Memory B cell (primary cell): ENCODE measurements at regions not wholly inside any gene's neighbourhood (a gene's known extent, or its start where the extent isn't known, plus 50 kb on each side); places are given as distances from the start of the nearest gene placed in this dataset.

Experiments used
- ATAC-seq: fragments of 150-1000 bp; cut with Tn5 transposase; 2 replicates; pipeline ENCODE4 v1.10.0; 2021; ENCODE audit warnings: low read depth, mild to moderate bottlenecking, moderate library complexity
- DNase-seq, 2 donors: peaks; one replicate each; pipeline ENCODE4 v3.0.0; 2022; ENCODE audit warnings: low spot score in 2 of 2
- H3K27ac Mint-ChIP-seq: one replicate; pipeline ENCODE4 v1.8.0; 2022; ENCODE audit warnings: mild to moderate bottlenecking, moderate library complexity, mixed read lengths
- H3K27me3 Mint-ChIP-seq: one replicate; pipeline ENCODE4 v1.8.0; 2022; ENCODE audit warnings: mixed read lengths
- H3K36me3 Mint-ChIP-seq: one replicate; pipeline ENCODE4 v1.8.0; 2022; ENCODE audit warnings: mild to moderate bottlenecking, mixed read lengths
- H3K4me1 Mint-ChIP-seq: one replicate; pipeline ENCODE4 v1.8.0; 2022; ENCODE audit warnings: mixed read lengths
- H3K4me3 Mint-ChIP-seq: one replicate; pipeline ENCODE4 v1.8.0; 2022; ENCODE audit warnings: mild to moderate bottlenecking, moderate library complexity, mixed read lengths
- H3K9me3 Mint-ChIP-seq: one replicate; pipeline ENCODE4 v1.8.0; 2022; ENCODE audit warnings: mixed read lengths

DNA sequence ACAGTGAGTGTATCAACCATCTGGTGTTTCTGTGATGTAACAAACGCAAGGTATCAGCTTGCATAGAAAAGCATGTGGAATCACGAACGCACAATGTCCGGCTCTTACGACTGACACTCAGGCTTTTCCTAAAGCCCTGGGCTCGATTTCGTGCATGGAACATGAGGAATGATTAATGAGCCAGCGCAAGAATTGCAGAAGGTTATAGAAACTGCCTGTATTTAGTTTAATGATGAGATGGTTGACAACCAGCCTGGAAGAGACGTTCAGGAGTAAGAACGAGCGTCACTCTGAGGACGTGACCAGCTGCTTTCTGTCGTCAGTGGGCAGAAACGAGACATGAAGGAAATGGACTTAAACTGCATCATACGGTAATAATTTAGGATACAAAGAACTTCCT, 497.6 kb downstream of the IRX1 start:
- no peaks in the 10 kb centered on the region for H3K36me3 Mint-ChIP-seq
- H3K9me3 Mint-ChIP-seq: peaks cover 3% of the 10 kb centered on the region
- DNase-seq: no peak
- no peaks in the 10 kb centered on the region for H3K27me3 Mint-ChIP-seq
- no peaks in the 10 kb centered on the region for H3K4me1 Mint-ChIP-seq
- no peak overlapping the region for H3K4me3 Mint-ChIP-seq
- ATAC-seq: no peak
- H3K27ac Mint-ChIP-seq: no peak overlapping the region

DNA sequence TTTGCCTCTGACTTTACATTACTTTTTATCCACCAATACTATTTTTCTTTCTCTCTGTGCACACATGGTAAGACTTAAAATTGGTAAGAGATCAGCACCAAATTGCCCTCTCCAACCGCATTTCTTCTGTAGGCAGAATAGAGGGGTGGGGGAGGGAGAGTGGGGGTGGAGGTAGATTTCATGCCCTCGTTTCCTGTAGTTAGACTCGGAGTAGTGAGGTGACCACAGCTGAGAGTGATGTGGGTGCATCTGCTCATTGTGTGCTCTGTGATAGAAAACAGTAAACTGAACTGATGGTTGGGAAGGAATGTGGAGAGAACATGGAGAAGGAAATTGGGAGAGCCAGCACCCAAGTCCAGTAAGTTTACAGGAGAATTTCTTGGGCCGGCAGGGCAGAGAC, 498.3 kb downstream of the IRX1 start:
- no peak for ATAC-seq
- Mint-ChIP-seq H3K4me1 (no peaks in the 10 kb centered on the region), H3K36me3 (no peaks in the 10 kb centered on the region), H3K27ac (no peak overlapping the region), H3K9me3 (peaks cover 3% of the 10 kb centered on the region), H3K27me3 (no peaks in the 10 kb centered on the region), H3K4me3 (no peak overlapping the region)
- no peak for DNase-seq

DNA sequence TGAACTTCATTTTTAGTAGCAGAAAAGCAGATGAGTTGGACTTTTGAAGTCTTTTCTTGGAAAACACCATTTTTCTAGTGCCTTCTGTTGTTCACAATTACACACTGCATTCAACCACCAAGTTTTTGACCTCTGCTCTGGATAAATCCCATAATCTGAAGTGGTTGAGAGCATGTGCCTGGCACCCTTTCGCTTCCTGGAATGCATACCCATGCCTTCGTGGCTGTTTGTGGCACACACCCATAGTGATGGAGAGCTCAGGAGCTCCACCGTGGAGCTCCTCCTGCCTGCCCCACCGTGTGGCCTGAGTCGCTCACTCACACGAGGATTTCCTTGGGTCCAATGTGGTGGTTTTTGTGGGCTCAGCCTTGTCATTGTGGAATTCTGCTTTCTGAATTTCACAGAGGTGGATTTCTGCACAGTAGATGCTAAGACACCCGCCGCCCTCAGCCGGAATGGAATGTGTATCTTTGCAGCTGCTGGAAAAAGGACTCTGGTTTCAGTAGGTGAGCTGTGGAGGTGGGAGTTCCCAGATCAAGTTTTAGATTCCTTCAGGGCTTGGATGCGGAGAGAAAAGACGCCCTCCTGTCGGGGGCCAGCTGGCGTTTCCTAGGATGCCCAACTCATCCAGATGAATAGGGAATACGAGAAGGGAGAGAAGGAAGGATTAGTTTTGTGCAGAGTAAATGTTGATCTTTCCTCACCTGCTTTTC, 500.4 kb downstream of the IRX1 start:
- no peak for DNase-seq
- no peaks in the 10 kb centered on the region for H3K27me3 Mint-ChIP-seq
- no peaks in the 10 kb centered on the region for H3K36me3 Mint-ChIP-seq
- H3K4me3 Mint-ChIP-seq: no peak overlapping the region
- peaks cover 3% of the 10 kb centered on the region for H3K9me3 Mint-ChIP-seq
- no peak overlapping the region for H3K27ac Mint-ChIP-seq
- no peak for ATAC-seq
- no peaks in the 10 kb centered on the region for H3K4me1 Mint-ChIP-seq

DNA sequence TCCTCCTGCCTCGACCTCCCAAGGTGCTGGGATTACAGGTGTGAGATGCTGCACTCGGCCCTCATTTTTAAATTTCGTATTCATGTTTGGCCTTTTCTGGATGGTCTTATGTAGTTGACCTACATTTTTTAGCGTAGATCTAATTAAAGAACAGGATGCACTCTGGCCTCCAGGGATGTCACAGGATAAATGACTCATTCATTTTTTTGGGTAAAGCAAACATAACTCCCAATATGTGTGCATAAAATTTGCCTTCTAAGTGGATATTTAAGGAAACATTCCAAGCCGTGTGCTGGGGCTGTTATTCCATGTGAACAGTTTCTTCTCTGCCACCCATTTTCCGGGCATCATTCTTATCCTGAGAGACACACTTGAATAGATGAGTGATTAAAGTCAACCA, 501.6 kb downstream of the IRX1 start:
- no peak for DNase-seq
- Mint-ChIP-seq H3K4me3 (no peak overlapping the region), H3K36me3 (no peaks in the 10 kb centered on the region)

DNA sequence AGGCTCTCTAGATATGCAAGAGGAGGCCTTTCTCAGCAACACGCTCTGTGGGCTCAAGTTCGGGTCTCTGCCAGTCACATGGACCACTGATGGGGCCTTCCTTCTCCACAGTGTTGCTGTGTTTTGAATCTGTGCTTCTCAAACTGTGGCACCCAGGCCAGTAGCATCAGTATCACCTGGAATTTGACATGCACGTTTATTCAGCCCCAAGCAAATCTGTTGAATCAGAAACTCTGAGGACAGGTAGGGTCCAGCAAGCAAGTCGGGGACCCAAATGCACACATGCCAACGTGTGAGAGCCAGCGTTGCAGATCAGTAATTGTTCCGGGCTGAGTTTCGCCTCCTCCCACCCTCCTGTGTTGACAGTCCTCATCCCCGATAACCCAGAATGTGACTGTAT, 502.6 kb downstream of the IRX1 start:
- Mint-ChIP-seq H3K4me3 (no peak overlapping the region), H3K27me3 (no peaks in the 10 kb centered on the region), H3K9me3 (peaks cover 3% of the 10 kb centered on the region), H3K36me3 (no peaks in the 10 kb centered on the region), H3K4me1 (no peaks in the 10 kb centered on the region), H3K27ac (no peak overlapping the region)
- DNase-seq (no peak), ATAC-seq (no peak)

More for the DNA sequence above, 501.6 kb downstream of the IRX1 start:
- Mint-ChIP-seq H3K4me1 (no peaks in the 10 kb centered on the region), H3K27ac (no peak overlapping the region), H3K9me3 (peaks cover 3% of the 10 kb centered on the region), H3K27me3 (no peaks in the 10 kb centered on the region)
- no peak for ATAC-seq

DNA sequence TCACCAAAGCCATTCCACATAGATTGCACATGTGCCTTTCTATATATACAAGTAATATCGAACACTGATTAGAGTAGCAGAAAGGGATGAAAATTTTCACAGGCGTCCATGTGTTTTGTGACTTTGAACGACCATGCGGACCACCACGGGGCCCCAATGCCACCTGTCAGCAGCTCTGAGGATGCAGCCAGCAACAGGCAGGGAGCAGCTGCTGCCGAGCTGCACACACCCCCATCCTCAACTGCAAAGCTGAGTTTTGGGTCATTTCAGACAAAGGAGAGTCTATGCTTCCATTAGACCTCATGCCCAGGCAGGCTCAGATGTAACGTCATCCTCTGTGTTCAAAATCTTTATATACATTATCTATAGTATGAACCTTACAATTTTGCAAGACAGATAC, 503.8 kb downstream of the IRX1 start:
- no peaks in the 10 kb centered on the region for H3K36me3 Mint-ChIP-seq
- no peak overlapping the region for H3K27ac Mint-ChIP-seq
- H3K27me3 Mint-ChIP-seq: no peaks in the 10 kb centered on the region
- H3K4me3 Mint-ChIP-seq: no peak overlapping the region
- H3K9me3 Mint-ChIP-seq: peaks cover 5% of the 10 kb centered on the region
- no peak for ATAC-seq
- H3K4me1 Mint-ChIP-seq: no peaks in the 10 kb centered on the region
- no peak for DNase-seq

DNA sequence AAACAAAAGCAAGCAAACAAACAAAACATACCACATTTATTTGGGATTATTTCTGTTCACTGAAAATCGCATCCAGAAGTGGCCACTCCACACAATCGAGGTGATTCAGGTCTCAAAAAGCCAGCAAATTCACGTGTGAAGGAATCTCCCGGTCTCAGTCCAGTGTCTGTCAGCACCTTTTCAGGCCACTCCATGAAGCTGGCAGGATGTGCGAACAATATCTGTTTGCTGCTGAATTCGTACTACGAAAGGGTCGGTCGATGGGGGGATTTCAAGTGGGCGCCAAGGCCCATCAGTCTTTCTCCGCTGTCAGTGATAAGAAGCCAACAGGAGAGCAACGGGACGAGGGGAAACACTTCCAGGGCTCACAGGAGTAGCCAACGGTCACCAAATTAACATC, 505.1 kb downstream of the IRX1 start:
- no peak for ATAC-seq
- H3K36me3 Mint-ChIP-seq: no peaks in the 10 kb centered on the region
- DNase-seq: no peak
- H3K9me3 Mint-ChIP-seq: peaks cover 1% of the 10 kb centered on the region
- H3K4me3 Mint-ChIP-seq: no peak overlapping the region
- no peaks in the 10 kb centered on the region for H3K4me1 Mint-ChIP-seq
- no peaks in the 10 kb centered on the region for H3K27me3 Mint-ChIP-seq
- H3K27ac Mint-ChIP-seq: no peak overlapping the region

DNA sequence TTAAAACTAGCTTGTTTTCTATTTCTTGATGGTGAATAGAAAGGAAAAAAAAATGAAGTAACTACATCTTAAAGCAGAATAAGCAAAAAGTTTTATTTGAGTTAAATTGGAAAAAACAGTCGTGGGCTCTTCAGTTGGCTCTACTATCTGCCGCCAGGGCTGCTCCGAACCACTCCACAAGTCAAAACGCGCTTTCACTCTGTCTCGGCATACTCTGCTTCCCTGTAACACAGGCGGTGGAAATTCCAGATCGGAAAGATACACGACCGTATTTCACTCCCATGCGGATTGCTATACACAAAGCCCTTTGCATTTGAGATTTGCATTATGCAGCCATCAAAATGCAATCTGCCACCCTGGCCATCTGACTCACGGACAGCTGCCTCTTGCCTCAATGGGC, 505.6 kb downstream of the IRX1 start:
- Mint-ChIP-seq H3K27me3 (no peaks in the 10 kb centered on the region), H3K36me3 (no peaks in the 10 kb centered on the region), H3K4me3 (no peak overlapping the region), H3K4me1 (no peaks in the 10 kb centered on the region), H3K27ac (no peak overlapping the region), H3K9me3 (peaks cover 1% of the 10 kb centered on the region)
- ATAC-seq (no peak), DNase-seq (no peak)

DNA sequence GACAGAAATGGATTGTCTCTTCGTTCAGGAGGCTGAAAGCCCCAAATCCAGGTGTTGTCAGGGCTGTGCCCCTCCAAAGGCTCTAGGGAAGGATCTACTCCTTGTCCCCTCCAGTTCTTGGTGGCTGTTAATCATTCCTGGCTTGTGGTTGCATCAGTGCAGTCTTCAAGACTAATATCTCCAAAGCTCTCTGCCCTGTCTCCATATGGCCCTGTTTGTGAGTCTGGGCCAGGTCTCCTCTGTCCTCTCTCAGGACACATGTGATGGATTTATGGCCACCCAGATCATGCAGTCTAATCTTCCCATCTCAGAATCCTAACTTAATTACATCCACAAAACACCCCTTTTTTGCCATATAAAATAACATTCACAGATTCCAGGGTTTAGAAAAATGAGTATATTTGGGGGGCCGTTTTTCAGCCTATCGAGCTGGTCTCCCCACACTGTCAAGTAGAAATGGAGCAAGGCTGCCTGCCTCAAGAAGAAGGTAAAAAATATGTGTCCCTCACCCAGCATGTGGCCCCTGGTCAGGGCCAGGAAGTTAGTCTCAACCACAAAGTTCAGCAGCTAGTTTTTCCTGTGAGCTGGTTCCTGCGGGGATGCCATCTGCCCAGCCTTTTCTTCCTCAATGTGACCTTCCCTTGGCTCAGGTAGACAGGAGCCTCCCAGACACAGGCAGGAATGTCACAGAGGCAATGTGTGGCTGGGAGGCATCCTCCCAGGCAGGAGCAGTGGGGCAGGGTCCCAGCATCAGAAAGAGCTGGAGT, 509.4 kb downstream of the IRX1 start:
- Mint-ChIP-seq H3K4me3 (no peak overlapping the region), H3K9me3 (peaks cover 1% of the 10 kb centered on the region), H3K4me1 (no peaks in the 10 kb centered on the region), H3K27ac (no peak overlapping the region), H3K27me3 (no peaks in the 10 kb centered on the region), H3K36me3 (no peaks in the 10 kb centered on the region)
- ATAC-seq (no peak), DNase-seq (no peak)

DNA sequence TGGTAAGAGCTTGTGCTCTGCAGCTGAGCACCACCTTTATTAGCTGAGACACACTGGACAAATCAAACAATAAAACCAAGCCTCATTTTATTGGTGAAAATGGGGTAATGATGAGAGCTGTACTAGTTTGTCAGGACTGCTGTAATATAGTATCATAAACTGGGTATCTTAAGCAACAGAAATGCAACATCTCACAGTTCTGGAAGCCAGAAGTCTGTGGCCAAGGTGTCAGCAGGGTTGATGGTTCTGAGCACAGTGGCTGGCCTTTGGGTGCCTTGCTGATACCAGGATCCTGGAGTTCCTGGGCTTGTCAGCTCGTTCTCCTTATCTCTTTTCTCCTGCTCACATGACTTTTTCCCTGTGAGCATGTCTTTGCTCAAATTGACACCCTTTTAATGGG, 513.1 kb downstream of the IRX1 start:
- H3K4me3 Mint-ChIP-seq: no peak overlapping the region
- peaks cover 1% of the 10 kb centered on the region for H3K9me3 Mint-ChIP-seq
- ATAC-seq (no peak), DNase-seq (no peak)
- no peak overlapping the region for H3K27ac Mint-ChIP-seq
- H3K27me3 Mint-ChIP-seq: no peaks in the 10 kb centered on the region
- H3K4me1 Mint-ChIP-seq: no peaks in the 10 kb centered on the region
- no peaks in the 10 kb centered on the region for H3K36me3 Mint-ChIP-seq

DNA sequence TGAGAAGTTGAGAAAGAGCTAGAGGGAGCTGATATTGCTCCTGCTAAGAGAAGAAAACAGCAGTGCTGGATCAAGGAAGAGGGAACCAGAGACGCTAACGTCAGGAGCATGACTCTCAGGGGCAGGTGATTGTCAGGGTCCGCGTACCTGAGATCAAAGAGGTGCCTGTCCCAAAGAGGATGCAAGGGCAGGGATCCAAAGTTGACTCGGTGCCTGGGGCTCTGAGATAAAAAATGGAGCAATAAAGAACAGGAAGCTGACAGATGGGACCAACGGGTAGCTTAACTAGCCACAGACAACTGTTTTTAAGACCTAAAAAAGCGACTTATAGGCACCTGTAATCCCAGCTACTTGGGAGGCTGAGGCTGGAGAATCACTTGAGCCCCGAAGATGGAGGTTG, 517.8 kb downstream of the IRX1 start:
- Mint-ChIP-seq H3K27me3 (no peaks in the 10 kb centered on the region), H3K36me3 (no peaks in the 10 kb centered on the region), H3K9me3 (peaks cover 1% of the 10 kb centered on the region), H3K4me3 (no peak overlapping the region), H3K4me1 (no peaks in the 10 kb centered on the region), H3K27ac (no peak overlapping the region)
- no peak for ATAC-seq
- no peak for DNase-seq

DNA sequence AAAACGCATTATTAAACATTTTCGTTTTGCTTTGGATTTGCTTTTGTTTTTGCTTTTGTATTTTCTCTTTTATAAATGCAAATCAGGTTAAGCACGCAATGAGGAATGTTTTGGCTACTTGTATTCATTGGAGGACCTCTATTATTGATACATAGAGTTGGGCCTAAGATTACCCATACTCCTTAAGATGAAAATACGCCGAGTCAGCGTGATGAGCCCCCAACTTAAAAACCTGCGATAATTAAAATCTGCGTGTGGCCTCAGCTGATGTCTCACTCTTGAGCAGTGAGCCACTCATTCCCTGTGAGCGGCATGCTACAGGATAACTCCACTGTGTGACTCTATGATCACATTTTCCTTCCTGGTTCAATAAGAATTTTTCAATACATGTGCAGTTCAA, 518.3 kb downstream of the IRX1 start:
- no peak overlapping the region for H3K4me3 Mint-ChIP-seq

DNA sequence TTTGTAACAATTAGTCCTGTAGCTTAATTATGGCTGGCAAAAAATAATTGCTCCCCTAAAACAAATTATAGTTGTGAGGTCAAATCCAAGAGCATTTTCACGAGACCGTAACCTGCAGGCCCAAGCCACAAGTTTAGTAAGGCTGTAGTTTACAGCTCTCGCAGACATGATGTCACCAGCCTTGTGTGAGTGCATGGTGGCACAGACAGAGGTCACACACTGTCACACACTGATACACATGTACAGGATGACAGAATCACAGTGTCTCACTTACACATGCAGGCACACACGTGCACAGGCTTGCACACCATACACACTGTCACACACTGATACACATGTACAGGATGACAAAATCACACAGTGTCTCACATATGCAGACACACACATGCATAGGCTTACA, 518.8 kb downstream of the IRX1 start:
- ATAC-seq (no peak), DNase-seq (no peak)
- H3K27ac Mint-ChIP-seq: no peak overlapping the region
- no peaks in the 10 kb centered on the region for H3K4me1 Mint-ChIP-seq
- H3K36me3 Mint-ChIP-seq: no peaks in the 10 kb centered on the region
- no peaks in the 10 kb centered on the region for H3K27me3 Mint-ChIP-seq
- H3K9me3 Mint-ChIP-seq: peaks cover 3% of the 10 kb centered on the region
- H3K4me3 Mint-ChIP-seq: no peak overlapping the region

More for the DNA sequence above, 518.3 kb downstream of the IRX1 start:
- no peaks in the 10 kb centered on the region for H3K36me3 Mint-ChIP-seq
- no peak for DNase-seq
- ATAC-seq: no peak
- H3K4me1 Mint-ChIP-seq: no peaks in the 10 kb centered on the region
- H3K27me3 Mint-ChIP-seq: no peaks in the 10 kb centered on the region
- H3K27ac Mint-ChIP-seq: no peak overlapping the region
- peaks cover 1% of the 10 kb centered on the region for H3K9me3 Mint-ChIP-seq

DNA sequence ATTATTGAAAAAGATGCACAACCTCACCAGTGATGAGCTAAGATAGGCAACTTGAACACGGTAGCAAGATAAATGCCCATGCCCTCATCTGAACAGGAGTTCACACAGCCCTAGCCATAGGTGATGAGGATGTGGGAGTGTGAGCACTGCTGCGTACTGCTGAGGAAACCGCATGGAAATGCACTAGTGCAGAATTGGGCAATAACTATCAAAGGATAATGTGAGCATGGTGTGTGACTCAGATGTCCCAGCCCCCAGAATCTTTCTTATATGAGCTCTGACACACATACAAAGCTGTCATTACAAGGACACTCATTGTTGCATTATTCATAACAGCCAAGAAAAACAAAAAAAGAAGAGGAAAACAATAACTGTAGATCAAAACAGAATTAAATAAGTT, 521.2 kb downstream of the IRX1 start:
- Mint-ChIP-seq H3K27me3 (no peaks in the 10 kb centered on the region), H3K4me3 (no peak overlapping the region), H3K9me3 (peaks cover 8% of the 10 kb centered on the region), H3K27ac (no peak overlapping the region), H3K4me1 (no peaks in the 10 kb centered on the region), H3K36me3 (no peaks in the 10 kb centered on the region)
- DNase-seq (no peak), ATAC-seq (no peak)
